GM21786 (cell line): ENCODE measurements at regions not wholly inside any gene's neighbourhood (a gene's known extent, or its start where the extent isn't known, plus 50 kb on each side); places are given as distances from the start of the nearest gene placed in this dataset.

Experiments used
- ATAC-seq: cut with Tn5 transposase; IDR thresholded peaks from one replicate; pipeline ENCODE4 v1.9.1; 2021; ENCODE audit not compliant: unreplicated experiment

DNA sequence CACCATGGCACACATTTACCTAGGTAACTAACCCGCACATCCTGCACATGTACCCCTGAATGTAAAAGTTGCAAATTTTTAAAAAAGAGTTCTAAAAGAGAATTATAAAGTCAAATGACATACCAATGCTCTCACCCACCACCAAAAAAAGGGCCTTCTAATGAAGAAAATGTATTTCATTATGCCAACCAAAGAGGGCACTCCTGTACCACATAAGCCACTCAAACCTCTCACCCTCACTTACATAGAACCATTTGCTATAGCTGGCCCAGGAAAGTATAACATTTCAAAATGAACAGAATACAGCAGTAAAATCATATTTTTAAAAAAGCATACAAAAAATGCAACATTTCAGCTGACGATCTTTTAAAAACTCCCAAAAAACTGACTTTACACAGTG, 241.5 kb upstream of the PKDCC start:
- ATAC-seq: no peak

DNA sequence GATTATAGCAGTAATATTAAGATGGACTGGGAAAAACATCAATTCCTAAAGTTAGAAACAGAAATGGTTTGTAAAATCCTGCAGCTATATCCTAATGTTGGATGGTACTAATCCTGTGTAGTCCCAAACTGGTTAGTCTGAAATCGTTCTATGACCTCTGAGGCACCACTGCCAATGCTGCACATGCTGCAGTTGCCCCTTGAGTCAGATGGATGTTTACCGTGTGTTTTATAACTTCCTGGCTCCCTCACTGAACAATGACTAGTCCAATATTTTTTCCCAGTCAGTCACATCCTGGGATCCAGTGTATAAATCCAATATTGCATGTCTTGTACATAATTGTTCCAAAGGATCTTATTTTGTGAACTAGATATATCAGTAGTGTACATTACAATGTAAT, 226.7 kb upstream of the PKDCC start:
- ATAC-seq: no peak

DNA sequence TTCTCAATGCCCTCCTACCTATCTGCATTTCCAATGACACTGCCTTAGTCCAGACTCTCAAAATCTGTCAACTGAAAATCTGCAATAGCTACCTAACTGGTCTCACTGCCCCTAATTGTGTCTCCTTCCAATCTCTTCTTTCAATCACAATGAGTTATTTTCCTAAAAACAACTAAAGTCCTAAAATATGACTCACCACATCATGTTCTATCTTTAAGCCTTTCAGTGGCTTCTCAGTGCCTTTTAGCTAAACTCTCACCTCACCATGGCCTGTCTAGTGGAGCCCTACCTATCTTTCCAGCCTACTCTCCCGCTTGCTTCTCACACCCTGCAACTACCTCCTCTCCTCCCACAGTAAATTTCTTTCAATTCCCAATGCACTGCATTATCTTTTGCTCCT, 220.9 kb upstream of the PKDCC start:
- no peak for ATAC-seq

DNA sequence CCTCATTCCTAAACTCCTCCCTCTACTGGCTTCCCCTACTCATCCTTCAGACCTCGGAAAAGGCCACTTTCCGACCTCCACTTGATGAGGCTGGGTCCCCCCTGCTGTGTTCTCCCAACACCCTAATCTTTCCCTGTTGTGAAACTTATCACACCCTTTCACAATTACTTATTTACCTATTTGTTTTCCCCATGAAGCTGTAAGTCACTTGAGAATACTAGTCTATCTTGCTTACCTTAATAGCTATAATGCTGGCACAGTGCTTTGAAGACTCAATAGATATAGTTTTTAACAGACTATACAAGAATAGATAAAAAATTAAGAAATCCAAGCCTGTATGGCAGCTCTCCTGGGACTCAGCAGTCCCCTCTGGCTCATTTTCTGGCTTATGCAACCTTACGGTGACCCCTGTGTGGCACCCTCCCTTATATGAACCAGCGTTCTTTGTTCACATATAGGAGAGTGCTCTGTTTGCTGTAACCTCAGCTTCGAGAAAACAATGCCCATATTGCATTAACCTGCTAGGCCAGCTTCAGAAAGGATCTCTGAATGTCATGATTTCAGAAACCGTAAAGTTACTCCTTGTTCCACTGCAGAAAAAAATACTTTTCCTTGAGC, 220.4 kb upstream of the PKDCC start:
- ATAC-seq: no peak

DNA sequence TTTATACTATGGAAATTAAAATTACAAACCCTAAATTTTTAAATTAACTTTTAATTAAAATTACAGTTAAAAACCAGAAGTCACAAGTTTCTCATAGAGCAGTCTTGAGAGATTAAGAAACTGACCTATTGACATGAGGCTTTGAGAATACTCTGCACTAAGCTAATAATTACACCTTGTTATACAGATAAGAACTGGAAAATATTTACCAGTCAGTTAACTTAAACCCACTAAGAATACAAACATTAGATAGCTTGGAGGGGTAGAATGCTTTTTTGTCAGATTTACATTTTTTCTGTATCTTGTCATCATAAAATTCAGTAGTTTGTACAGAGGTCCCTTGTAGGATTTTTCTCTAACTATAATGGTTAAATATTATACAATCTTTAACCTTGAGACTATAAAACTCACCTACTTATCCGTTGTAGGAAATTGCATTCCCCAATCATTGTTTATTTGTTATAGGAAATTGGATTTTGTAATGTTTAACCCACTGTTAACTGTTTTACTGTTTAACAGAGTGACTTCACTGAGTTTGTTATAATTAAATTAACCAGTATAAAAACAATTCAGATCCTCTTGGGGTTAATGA, 219.7 kb upstream of the PKDCC start:
- ATAC-seq: no peak

DNA sequence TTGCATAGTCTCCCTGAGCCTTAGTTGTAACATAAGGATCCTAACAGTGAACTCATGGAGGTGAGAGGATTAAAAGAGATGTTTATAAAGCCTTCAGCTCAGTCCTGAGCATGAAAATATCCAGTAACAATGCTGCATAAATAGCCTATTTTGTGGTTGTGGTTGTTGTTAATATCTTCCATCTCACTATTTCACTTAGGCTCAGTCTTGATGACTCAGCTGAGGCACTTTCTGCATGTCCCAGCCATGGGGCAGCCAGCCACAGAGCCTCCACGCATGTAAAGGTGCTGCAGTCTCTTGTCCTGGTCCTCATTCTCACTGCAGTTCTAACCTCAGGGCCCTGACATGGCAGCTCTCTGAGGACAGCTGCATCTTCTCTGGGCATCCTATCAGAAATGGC, 218.8 kb upstream of the PKDCC start:
- no peak for ATAC-seq

DNA sequence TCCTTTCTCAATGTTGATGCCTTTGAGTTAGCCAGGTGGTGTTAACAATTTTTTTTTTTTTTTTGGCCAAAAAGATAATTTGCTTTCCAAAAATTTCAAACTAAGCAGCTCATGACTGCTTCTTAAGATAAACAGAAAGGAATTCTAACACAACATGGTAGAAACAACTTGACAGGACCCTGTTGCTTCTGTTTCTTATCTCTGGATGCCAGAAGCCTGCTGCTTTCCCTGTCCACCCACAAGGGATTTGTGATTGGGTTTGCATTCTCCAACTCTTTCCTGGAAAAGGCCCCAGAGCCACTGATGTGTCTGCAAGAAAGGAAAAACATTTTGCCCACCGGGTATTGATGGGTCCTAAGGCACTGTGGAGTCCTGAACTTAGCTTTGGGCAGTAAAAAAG, 217.2 kb upstream of the PKDCC start:
- ATAC-seq: no peak

DNA sequence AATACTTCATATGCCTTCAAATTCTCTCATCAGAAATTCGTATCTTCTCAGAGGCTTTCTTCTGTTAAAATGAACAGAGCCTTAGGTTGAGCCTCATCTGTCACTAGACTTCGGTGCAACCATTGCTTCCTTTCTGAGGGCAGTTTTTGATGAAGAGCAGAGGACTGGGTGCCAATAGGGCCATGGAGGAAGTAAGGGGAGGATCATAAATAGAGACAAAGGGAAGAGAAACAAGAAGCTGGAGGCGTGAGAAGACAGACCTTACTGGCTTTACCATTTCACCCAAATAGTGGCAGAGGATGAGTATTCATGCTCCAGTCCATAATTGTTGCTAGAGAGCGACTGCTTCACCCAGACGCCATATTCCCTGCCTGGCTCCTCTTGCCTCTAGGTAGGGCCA, 215.6 kb upstream of the PKDCC start:
- no peak for ATAC-seq

DNA sequence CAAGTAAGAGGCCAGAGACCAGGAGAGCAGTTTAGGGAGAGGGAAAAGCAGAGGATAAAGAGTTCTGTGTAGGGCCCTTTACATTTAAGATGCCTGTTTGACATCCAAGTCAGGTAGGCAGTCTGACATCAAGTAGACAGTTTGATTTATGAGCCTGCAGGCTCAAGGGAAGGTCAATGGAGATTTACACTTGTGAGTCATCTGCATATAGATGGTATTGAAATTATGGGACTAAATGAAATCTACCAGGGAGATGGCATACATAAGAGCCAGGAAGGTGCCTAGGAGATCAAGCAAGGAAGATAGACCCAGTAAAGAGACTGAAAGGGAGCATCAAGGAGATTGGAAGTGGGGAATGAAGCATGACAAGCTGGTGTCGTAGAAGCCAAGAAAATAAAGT, 212.4 kb upstream of the PKDCC start:
- no peak for ATAC-seq

DNA sequence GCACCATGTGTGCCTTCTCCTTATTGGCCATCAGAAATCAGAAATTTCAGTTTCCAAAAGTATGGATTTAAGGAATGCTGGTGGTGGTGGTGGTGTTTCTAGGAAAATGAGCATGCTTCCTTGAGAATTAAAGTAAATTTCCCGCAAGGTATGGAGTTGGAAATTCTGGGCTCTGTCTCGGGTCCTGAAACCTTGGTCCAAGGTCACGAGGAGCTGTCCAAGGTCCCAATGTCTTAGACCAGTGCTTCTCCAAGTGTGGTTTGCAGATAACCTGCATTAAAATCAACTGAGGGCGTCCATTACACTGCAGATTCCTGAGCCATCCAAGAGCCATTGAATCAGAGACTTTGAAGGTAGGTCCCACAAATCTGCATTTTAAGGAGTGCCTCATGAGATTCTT, 210.9 kb upstream of the PKDCC start:
- ATAC-seq: no peak

DNA sequence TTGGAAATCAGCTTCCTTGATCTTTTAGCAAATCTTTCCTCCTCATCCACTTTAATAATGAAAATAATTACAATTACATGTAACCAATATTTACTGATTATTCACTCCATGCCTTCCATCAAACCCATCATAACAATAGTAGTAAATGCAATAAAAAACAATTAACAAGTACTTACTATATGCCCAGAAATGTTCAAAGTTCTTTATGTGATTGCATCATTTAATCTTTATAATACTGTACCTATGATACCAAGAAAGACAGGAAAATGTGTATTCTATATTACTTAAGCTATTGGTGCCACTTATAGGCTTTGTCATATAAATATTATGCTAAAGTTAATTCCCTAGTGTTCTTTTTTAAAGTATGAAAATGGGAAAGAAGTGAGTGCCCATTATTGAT, 210.2 kb upstream of the PKDCC start:
- no peak for ATAC-seq

DNA sequence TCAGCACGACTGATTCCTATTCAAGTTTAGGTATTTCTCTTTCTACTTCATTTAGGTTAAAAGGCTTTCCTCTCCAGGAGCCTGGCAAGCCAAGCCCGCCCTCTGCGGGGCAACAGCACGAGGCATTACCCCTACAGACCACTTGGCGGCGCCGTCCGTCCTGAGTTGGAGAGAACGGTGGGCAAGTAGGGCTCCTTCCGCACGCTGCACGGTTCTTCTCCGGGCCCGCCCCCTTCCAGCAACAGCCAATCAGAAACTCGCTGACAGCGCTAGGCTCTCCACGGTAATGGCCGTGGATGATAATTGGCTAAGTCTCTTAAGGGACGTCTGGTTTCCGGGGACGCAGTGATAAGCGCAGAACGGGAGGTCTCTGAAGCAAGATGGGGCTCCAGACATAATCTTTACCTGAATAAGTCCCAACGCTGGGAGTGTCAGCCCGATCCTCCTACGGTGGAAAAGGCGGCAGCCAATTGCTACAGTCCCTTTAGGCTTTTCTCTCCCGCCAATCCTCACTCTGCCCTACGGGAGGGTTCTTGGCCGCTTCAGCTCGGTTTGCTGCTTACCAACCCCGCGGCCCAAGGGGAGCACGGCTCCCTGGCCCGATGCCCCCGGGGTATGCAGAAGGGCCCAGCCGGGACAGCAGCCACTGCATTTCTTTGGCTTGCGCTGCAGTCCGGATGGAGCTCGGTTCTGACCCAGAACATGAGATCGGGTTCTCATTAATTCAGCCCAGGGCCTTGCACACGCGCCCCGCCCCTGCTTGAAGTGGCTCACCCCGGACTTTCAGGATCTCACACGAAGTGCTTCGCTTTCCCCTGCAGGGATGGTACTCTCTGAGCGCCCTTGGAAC, 206.9 kb upstream of the PKDCC start:
- ATAC-seq: peak; percentile 100

DNA sequence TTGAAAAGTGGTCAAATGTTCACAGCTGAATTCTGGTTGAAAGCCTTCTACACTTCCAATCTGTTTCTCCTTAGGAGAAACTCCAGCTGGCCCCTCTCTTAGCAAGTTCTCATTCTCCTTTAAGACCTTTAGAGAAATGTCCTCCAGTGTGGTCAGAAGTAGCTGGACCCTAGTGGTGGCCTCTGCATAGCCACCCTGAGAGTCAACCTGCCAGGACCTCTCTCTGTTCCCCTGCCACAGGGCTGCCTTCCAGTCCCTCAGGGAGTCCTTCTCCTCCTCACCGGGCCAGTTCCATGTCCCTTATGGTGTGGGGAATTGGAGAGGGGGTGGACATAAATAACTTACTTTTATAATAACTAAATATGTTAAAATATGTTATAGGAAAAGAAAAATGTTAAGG, 200.9 kb upstream of the PKDCC start:
- no peak for ATAC-seq

DNA sequence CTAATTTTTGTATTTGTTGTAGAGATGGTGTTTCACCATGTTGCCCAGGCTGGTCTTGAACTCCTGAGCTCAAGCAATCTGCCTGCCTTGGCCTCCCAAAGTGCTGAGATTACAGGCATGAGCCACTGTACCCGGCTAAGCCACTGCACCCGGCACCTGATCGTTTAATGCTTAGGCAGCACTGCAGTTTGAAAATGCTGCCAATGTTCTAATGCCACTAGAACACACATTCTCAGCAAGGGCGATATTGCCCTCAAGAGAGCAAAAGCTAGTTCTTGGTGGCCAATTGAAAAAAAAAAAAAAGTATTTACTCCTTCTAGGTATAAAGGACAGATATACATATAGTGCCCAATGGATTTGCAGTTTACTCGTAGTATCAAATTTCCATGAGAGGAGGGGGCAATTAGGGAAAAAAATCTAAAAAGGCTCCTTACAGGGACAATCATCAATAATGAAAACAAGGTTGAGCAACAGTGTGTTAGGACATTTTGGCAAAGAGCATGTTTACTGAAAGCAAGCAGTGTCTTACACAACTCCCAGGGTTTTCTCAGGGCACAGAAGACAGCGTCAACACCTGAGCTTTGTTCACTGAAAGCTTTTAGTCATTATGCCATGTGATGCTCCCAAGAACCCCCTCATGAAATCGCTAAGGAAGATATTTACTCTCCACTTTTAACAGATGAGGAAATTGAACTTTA, 199.9 kb upstream of the PKDCC start:
- ATAC-seq: no peak

DNA sequence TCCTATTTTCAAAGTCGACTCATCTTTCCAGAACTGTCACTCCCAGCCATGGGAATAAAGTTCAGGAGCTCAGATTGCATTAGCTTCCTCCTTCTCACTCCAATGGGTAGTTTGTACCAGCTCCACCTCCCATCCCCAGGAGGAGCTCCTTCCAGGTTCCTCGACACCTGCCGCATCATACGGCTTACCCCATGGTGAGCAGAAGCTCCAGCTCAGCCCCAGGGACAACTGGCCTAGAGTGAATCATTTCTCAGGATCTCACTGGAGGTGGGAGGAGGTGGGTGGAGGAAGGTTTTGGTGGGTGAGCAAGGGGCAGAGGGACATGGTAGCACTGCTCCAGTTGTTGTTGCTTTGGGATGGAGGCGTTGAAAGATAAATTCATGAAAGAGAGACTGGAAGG, 196.3 kb upstream of the PKDCC start:
- no peak for ATAC-seq

DNA sequence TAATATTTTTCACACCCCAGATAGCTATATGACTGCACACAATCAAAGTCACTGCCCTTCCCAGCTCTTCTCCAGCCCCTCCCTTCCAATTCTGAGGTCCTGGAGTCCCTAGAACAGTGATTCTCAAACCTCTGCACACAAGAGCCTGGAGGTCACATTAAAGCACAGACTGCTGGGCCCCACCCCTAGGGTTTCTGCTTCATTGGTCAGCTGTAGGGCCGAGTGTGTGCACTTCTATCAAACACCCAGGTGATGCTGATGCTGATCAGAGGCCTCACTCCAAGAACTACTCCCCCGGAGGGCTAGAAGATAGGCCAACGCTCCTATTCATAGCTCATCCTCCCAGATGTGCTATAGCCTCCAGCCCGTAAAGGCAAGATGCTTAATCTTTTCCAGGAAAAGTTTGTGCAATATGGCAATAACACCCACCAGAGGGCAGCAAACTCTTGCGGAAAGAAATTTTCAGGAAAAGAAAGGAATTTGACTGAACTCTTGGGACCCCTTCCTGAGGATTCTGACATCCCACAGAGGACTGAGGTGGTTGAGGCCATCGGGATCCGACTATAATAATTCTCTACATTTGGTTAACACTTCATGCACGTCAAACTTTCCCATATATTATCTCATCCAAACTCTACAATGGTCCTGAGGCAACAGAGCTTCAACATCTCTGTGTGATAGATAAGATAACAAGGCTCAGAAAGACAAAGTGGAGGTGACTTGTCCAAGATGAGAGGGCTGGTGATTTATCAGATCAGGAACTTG, 194.2 kb upstream of the PKDCC start:
- ATAC-seq: no peak

DNA sequence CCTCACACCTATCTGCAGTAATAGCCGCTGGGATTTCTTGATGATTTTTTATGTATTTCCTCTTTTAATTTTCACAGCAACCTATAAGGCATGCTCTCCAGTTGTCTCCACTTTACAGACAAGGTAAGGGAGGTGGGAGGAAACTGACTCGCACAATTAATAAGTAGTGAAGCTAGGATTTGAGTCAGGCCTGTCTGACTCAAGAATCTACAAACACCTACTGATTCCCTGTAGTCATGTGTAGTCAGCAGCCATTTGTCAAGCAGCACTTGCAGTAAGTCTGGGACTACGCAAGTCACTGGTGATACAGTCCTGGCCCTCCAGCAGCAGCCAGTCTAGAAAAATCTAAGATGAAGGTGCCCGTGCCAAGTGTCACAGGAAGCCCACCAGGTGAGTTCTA, 193.6 kb upstream of the PKDCC start:
- no peak for ATAC-seq

DNA sequence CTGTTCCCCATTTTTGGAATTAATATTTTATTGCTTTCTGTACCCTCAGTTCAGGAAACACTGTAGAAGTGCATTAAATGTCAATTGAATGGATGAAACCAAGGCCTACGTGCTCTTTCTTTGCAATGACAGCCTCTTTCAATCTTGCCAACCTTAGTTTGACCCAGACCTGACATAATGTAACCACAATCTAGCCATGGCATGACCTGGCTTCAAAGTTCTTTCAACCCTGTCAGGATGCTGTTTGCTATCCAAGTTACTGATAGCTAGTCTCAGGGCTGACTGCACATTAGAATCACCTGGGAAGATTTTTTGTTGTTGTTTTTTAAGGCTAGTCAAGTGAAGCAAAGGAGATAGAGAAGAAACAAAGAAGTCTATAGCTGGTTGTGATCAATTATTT, 190.9 kb upstream of the PKDCC start:
- no peak for ATAC-seq

DNA sequence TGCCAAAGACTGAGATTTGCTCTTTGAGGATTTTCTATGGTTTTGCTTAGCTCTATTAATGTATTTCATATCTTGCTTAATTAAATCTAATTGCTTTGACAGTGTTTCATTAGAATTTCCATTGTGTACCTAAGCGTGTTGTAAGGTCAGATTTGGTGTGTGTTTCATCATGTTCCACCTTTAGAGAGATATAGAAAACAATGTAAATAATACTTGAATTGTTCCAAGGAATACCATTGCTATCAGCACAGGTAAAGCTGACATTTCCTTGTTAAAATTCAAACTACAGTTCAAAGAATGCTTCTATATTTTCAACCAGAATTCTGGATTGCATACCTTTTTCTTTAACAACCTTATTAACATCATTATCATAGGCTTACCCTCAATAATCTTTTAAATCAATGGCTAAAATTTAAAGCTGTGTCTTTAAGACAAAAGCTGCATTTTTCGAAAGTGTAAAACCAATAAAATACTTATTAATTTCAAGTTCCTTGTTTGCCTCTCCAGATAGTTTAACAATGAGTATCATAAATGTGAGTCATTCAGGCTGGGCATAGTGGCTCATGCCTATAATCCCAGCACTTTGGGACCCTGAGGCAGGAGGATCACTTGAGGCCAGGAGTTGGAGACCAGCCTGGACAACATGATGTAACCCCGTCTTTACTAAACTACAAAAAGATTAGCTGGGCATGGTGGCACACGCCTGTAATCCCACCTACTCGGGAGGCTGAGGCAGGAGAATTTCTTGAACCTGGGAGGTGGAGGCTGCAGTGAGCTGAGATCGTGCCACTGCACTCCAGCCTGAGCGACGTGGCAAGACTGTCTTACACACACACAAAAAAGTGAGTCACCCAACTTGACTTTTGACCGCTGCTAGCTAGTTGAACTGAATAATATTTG, 188.0 kb upstream of the PKDCC start:
- no peak for ATAC-seq

DNA sequence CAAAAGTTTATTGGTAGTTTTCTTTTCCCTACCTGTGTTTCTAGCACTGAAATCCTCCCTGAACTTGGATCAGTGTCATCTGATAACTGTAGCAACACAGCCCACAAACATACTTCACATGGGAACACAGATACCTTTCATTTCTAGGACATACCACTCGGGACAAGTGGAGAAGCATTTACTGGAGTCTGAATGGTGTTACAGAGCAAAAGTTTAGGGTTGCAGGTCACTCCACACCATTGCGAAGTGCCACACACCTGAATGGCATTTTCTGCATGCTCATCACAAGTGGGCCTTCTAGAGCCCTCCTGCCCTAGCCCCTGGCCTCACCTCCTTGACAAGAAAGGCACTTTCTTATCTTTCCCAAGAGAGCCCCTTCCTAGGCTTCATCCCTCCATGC, 184.8 kb upstream of the PKDCC start:
- ATAC-seq: no peak
